HEK293T (cell line): ENCODE measurements at regions not wholly inside any gene's neighbourhood (a gene's known extent, or its start where the extent isn't known, plus 50 kb on each side); places are given as distances from the start of the nearest gene placed in this dataset.

Experiments used
- CTCF ChIA-PET: fragments of 350-600 bp; formaldehyde crosslinking; extraction: SDS; loops from one replicate; lab custom pipeline; 2021; ENCODE audit warnings: antibody characterized with exemption, inconsistent platforms; lab: Yijun Ruan, JAX
- POLR2A ChIA-PET: fragments of 350-600 bp; formaldehyde crosslinking; extraction: SDS; loops from one replicate; lab custom pipeline; 2020; ENCODE audit warnings: antibody characterized with exemption, inconsistent platforms; lab: Yijun Ruan, JAX
- DNase-seq: peaks from one replicate; pipeline ENCODE4 v3.0.0; 2012; ENCODE audit warnings: mixed read lengths; ENCODE audit errors: extremely low spot score
- ARNT ChIP-seq: fragments of 450-650 bp; IDR thresholded peaks from 2 replicates; pipeline ENCODE4 v1.6.1; 2017; ENCODE audit warnings: mild to moderate bottlenecking
- BHLHE40 ChIP-seq: fragments of 450-650 bp; IDR thresholded peaks from 2 replicates; pipeline ENCODE4 v1.6.1; 2016; ENCODE audit warnings: mild to moderate bottlenecking, moderate library complexity, borderline replicate concordance
- CTBP1 ChIP-seq: fragments of 450-650 bp; IDR thresholded peaks from 2 replicates; pipeline ENCODE4 v1.6.1; 2016; ENCODE audit warnings: borderline replicate concordance
- ELF4 ChIP-seq: fragments of 450-650 bp; IDR thresholded peaks from 2 replicates; pipeline ENCODE4 v1.6.1; 2017; ENCODE audit warnings: antibody characterized with exemption
- FOXA1 ChIP-seq: fragments of 450-650 bp; IDR thresholded peaks from 2 replicates; pipeline ENCODE4 v1.6.1; 2016; ENCODE audit warnings: mild to moderate bottlenecking
- FOXK2 ChIP-seq: fragments of 450-650 bp; IDR thresholded peaks from 2 replicates; pipeline ENCODE4 v1.6.1; 2016; ENCODE audit warnings: mild to moderate bottlenecking
- FOXM1 ChIP-seq: fragments of 450-650 bp; IDR thresholded peaks from 2 replicates; pipeline ENCODE4 v1.6.1; 2017; ENCODE audit warnings: mild to moderate bottlenecking, borderline replicate concordance
- HDGF ChIP-seq: fragments of 450-650 bp; IDR thresholded peaks from 2 replicates; pipeline ENCODE4 v1.6.1; 2017; ENCODE audit warnings: antibody characterized with exemption, borderline replicate concordance
- L3MBTL2 ChIP-seq: fragments of 450-650 bp; conservative IDR thresholded peaks from 2 replicates; pipeline ENCODE4 v1.6.1; 2016; ENCODE audit warnings: mild to moderate bottlenecking
- LEF1 ChIP-seq: fragments of 450-650 bp; IDR thresholded peaks from 2 replicates; pipeline ENCODE4 v1.6.1; 2017; ENCODE audit warnings: mild to moderate bottlenecking, borderline replicate concordance
- NFRKB ChIP-seq: fragments of 450-650 bp; IDR thresholded peaks from 2 replicates; pipeline ENCODE4 v1.6.1; 2016; ENCODE audit warnings: mild to moderate bottlenecking, moderate library complexity
- PKNOX1 ChIP-seq: fragments of 450-650 bp; IDR thresholded peaks from 2 replicates; pipeline ENCODE4 v1.6.1; 2016
- SP1 ChIP-seq: fragments of 450-650 bp; IDR thresholded peaks from 2 replicates; pipeline ENCODE4 v1.6.1; 2017
- SUZ12 ChIP-seq: fragments of 450-650 bp; IDR thresholded peaks from 2 replicates; pipeline ENCODE4 v1.6.1; 2016; ENCODE audit warnings: mild to moderate bottlenecking
- TARDBP ChIP-seq: fragments of 450-650 bp; IDR thresholded peaks from 2 replicates; pipeline ENCODE4 v1.6.1; 2016
- ZNF384 ChIP-seq: fragments of 450-650 bp; IDR thresholded peaks from 2 replicates; pipeline ENCODE4 v1.6.1; 2016

GRCh38 chr1:233435622-233436021 lies 108.1 kb downstream of the MAP3K21 start:
- ChIA-PET POLR2A (no interaction called here), CTCF (no interaction called here)
- DNase-seq, result no peak
- no peak for TF ChIP-seq BHLHE40
- TF ChIP-seq L3MBTL2, result no peak
- TF ChIP-seq ARNT, result no peak
- no peak for TF ChIP-seq FOXK2

GRCh38 chr1:233439721-233440120 lies 112.2 kb downstream of the MAP3K21 start:
- ChIA-PET POLR2A (no interaction called here), CTCF (interaction anchor here (0.7 to 2.4 kb wide), 3 partner anchors 90 to 465 kb away, joined by 3 to 13 read pairs (median 6); partner anchors contain the start of gene SLC35F3)
- no peak for DNase-seq
- TF ChIP-seq FOXK2 (no peak), BHLHE40 (no peak), CTBP1 (no peak), TARDBP (no peak), ELF4 (no peak), SP1 (no peak), FOXA1 (no peak), L3MBTL2 (no peak), ARNT (no peak), HDGF (no peak)

- POLR2A ChIA-PET, result interaction anchor here (1.7 kb wide), 1 partner anchor 628 kb away, joined by 4 read pairs; no protein-coding TSS in a partner anchor
- TF ChIP-seq ELF4 (no peak), BHLHE40 (no peak), TARDBP (no peak), FOXA1 (no peak), HDGF (no peak), FOXK2 (no peak)
- CTCF ChIA-PET, result interaction anchor here (0.5 to 2.4 kb wide), 17 partner anchors 11 to 869 kb away, joined by 3 to 13 read pairs (median 3); partner anchors contain the start of gene SLC35F3
- peak; percentile 78 for DNase-seq
Observed at GRCh38 chr1:233440951-233441401, 113.5 kb downstream of the MAP3K21 start.

GRCh38 chr1:233442026-233442780 lies 114.7 kb downstream of the MAP3K21 start:
- TF ChIP-seq ZNF384, result no peak
- TF ChIP-seq TARDBP, result no peak
- TF ChIP-seq CTBP1, result no peak
- no peak for TF ChIP-seq NFRKB
- TF ChIP-seq FOXM1, result no peak
- no peak for TF ChIP-seq ELF4
- no peak for TF ChIP-seq HDGF
- no peak for TF ChIP-seq SP1
- TF ChIP-seq ARNT, result no peak
- TF ChIP-seq L3MBTL2, result no peak
- no peak for TF ChIP-seq FOXK2
- no peak for TF ChIP-seq LEF1
- TF ChIP-seq FOXA1, result no peak
- TF ChIP-seq SUZ12, result no peak
- TF ChIP-seq PKNOX1, result no peak
- TF ChIP-seq BHLHE40, result no peak
- ChIA-PET CTCF (interaction anchor here (0.6 to 2.4 kb wide), 4 partner anchors 349 to 670 kb away, joined by 3 to 13 read pairs (median 6); no protein-coding TSS in a partner anchor), POLR2A (no interaction called here)
- DNase-seq, result no peak

- DNase-seq, result no peak
- no peak for TF ChIP-seq FOXK2
- TF ChIP-seq TARDBP, result no peak
- no peak for TF ChIP-seq NFRKB
- no peak for TF ChIP-seq FOXM1
- TF ChIP-seq HDGF, result no peak
- TF ChIP-seq FOXA1, result no peak
- TF ChIP-seq SP1, result no peak
- no peak for TF ChIP-seq ARNT
- TF ChIP-seq L3MBTL2, result no peak
- TF ChIP-seq SUZ12, result no peak
- TF ChIP-seq PKNOX1, result no peak
- TF ChIP-seq ZNF384, result no peak
- TF ChIP-seq LEF1, result no peak
- TF ChIP-seq CTBP1, result no peak
- no peak for TF ChIP-seq BHLHE40
- no peak for TF ChIP-seq ELF4
- POLR2A ChIA-PET, result no interaction called here
- CTCF ChIA-PET, result interaction anchor here (0.6 kb wide), 1 partner anchor 99 kb away, joined by 4 read pairs; no protein-coding TSS in a partner anchor
Observed at GRCh38 chr1:233443040-233443760, 115.7 kb downstream of the MAP3K21 start.

GRCh38 chr1:233444484-233444883 lies 117.0 kb downstream of the MAP3K21 start:
- POLR2A ChIA-PET, result no interaction called here
- CTCF ChIA-PET, result no interaction called here
- TF ChIP-seq HDGF (no peak), SP1 (no peak), TARDBP (no peak), NFRKB (no peak), FOXM1 (no peak), ARNT (no peak), LEF1 (no peak), ZNF384 (no peak), CTBP1 (no peak), L3MBTL2 (no peak), FOXA1 (no peak), SUZ12 (no peak), ELF4 (no peak), BHLHE40 (no peak), FOXK2 (no peak), PKNOX1 (no peak)
- no peak for DNase-seq
